Breast epithelium (tissue), 4 donors: ENCODE measurements at regions not wholly inside any gene's neighbourhood (a gene's known extent, or its start where the extent isn't known, plus 50 kb on each side); places are given as distances from the start of the nearest gene placed in this dataset.

Experiments
- DNase-seq, 2 donors: peaks; one replicate each; pipeline ENCODE4 v3.0.0-alpha.2; 2019; ENCODE audit warnings: low spot score in 2 of 2
- H3K27ac ChIP-seq, 2 donors: fragments of 200-600 bp; sonication (generic) in 1 of 2; one replicate each; pipeline ENCODE4 v1.5.1; 2016 to 2019; ENCODE audit warnings: mild to moderate bottlenecking in 1 of 2
- H3K27me3 ChIP-seq, 2 donors: fragments of 200-600 bp; sonication (generic) in 1 of 2; one replicate each; pipeline versions ENCODE4 v1.5.1 to v1.6.0; 2017 to 2019; ENCODE audit warnings: control low read depth in 1 of 2, mild to moderate bottlenecking in 1 of 2
- H3K36me3 ChIP-seq: fragments of 200-600 bp; one replicate; pipeline ENCODE4 v1.5.1; 2019
- H3K4me1 ChIP-seq, 2 donors: fragments of 200-600 bp; sonication (generic); one replicate each; pipeline ENCODE4 v1.5.1; 2016 to 2019; ENCODE audit warnings: control low read depth in 1 of 2
- H3K4me3 ChIP-seq, 3 donors: fragments of 200-600 bp; sonication (generic); 1 replicate in 2 of 3; 2 replicates in 1 of 3; pipeline ENCODE4 v1.5.1; 2016 to 2019; ENCODE audit warnings: mild to moderate bottlenecking in 3 of 3, moderate library complexity in 2 of 3
- H3K9me3 ChIP-seq, 2 donors: fragments of 200-600 bp; sonication (generic) in 1 of 2; one replicate each; pipeline ENCODE4 v1.5.1; 2016 to 2019; ENCODE audit warnings: control low read depth in 1 of 2
- CTCF ChIP-seq, 3 donors: fragments of 450-650 bp; IDR thresholded peaks; one replicate each; pipeline ENCODE4 v1.5.1; 2016 to 2017; ENCODE audit warnings: antibody characterized with exemption in 3 of 3, mild to moderate bottlenecking in 3 of 3, moderate library complexity in 3 of 3
- POLR2A ChIP-seq: fragments of 450-650 bp; IDR thresholded peaks from one replicate; pipeline ENCODE4 v1.6.1; 2016; ENCODE audit warnings: antibody characterized with exemption, mild to moderate bottlenecking, moderate library complexity
- POLR2AphosphoS5 ChIP-seq, 3 donors: sonication (generic); formaldehyde crosslinking; IDR thresholded peaks; one replicate each; pipeline ENCODE4 v1.6.1; 2017; ENCODE audit warnings: antibody characterized with exemption in 3 of 3
- intact Hi-C: fragments of 100-400 bp; cut with DNase I; formaldehyde crosslinking; loops from one replicate; pipeline ENCODE4 v1.15.1; 2023; ENCODE audit warnings: low total_unique reads

GRCh38 chr13:86438034-86438433 is 638.8 kb upstream of the SLITRK6 start:
- peaks cover 0 to 12% of the 10 kb centered on the region in 2 donors for H3K9me3 ChIP-seq
- intact Hi-C loops, result no loop called here
- no peaks in the 10 kb centered on the region for H3K36me3 ChIP-seq
- DNase-seq, result no peak
- H3K4me1 ChIP-seq, result no peaks in the 10 kb centered on the region
- H3K27me3 ChIP-seq, result no peaks in the 10 kb centered on the region
- H3K4me3 ChIP-seq, result no peak overlapping the region
- H3K27ac ChIP-seq, result no peak overlapping the region
- TF ChIP-seq POLR2A (no peak), POLR2AphosphoS5 (IDR thresholded peaks at IDR 0.05) (no peak), CTCF (IDR thresholded peaks at IDR 0.05) (no peak)

GRCh38 chr13:86445206-86445605 is 646.0 kb upstream of the SLITRK6 start:
- H3K9me3 ChIP-seq, result no peaks in the 10 kb centered on the region
- H3K4me3 ChIP-seq, result no peak overlapping the region
- no peak overlapping the region for H3K27ac ChIP-seq
- H3K36me3 ChIP-seq, result no peaks in the 10 kb centered on the region
- H3K4me1 ChIP-seq, result no peaks in the 10 kb centered on the region
- intact Hi-C loops, result no loop called here
- H3K27me3 ChIP-seq, result no peaks in the 10 kb centered on the region
- TF ChIP-seq POLR2AphosphoS5 (IDR thresholded peaks at IDR 0.05) (no peak), POLR2A (no peak), CTCF (IDR thresholded peaks at IDR 0.05) (no peak)
- DNase-seq, result no peak

- Histone ChIP-seq H3K27me3 (no peaks in the 10 kb centered on the region), H3K36me3 (no peaks in the 10 kb centered on the region), H3K9me3 (no peaks in the 10 kb centered on the region), H3K4me1 (no peaks in the 10 kb centered on the region), H3K4me3 (no peak overlapping the region), H3K27ac (no peak overlapping the region)
- DNase-seq, result no peak
- TF ChIP-seq CTCF (IDR thresholded peaks at IDR 0.05) (no peak), POLR2AphosphoS5 (IDR thresholded peaks at IDR 0.05) (no peak), POLR2A (no peak)
- intact Hi-C loops, result no loop called here
These were observed 646.5 kb upstream of the SLITRK6 start for GRCh38 chr13:86445672-86446071.

- no peak for DNase-seq
These were observed 647.1 kb upstream of the SLITRK6 start for GRCh38 chr13:86446311-86446710.

GRCh38 chr13:86447479-86447878 is 648.3 kb upstream of the SLITRK6 start:
- TF ChIP-seq POLR2A (no peak), POLR2AphosphoS5 (IDR thresholded peaks at IDR 0.05) (no peak)
- Histone ChIP-seq H3K27ac (no peak overlapping the region), H3K36me3 (no peaks in the 10 kb centered on the region), H3K9me3 (no peaks in the 10 kb centered on the region), H3K4me3 (no peak overlapping the region), H3K27me3 (no peaks in the 10 kb centered on the region), H3K4me1 (no peaks in the 10 kb centered on the region)
- intact Hi-C loops, result no loop called here
- DNase-seq, result no peak

More at GRCh38 chr13:86446311-86446710, 647.1 kb upstream of the SLITRK6 start:
- Histone ChIP-seq H3K4me3 (no peak overlapping the region), H3K36me3 (no peaks in the 10 kb centered on the region), H3K9me3 (no peaks in the 10 kb centered on the region), H3K4me1 (no peaks in the 10 kb centered on the region), H3K27me3 (no peaks in the 10 kb centered on the region), H3K27ac (no peak overlapping the region)
- TF ChIP-seq POLR2AphosphoS5 (IDR thresholded peaks at IDR 0.05), result no peak
- no peak for TF ChIP-seq POLR2A
- TF ChIP-seq CTCF (IDR thresholded peaks at IDR 0.05), result no peak
- intact Hi-C loops, result no loop called here

GRCh38 chr13:86462011-86462410 is 662.8 kb upstream of the SLITRK6 start:
- Histone ChIP-seq H3K9me3 (no peaks in the 10 kb centered on the region), H3K27me3 (no peaks in the 10 kb centered on the region), H3K36me3 (no peaks in the 10 kb centered on the region), H3K27ac (no peak overlapping the region), H3K4me1 (no peaks in the 10 kb centered on the region), H3K4me3 (no peak overlapping the region)
- intact Hi-C loops, result no loop called here
- no peak for DNase-seq
- TF ChIP-seq POLR2AphosphoS5 (IDR thresholded peaks at IDR 0.05) (no peak), CTCF (IDR thresholded peaks at IDR 0.05) (no peak), POLR2A (no peak)
